NCI-H69 (cell line): ENCODE measurements at regions not wholly inside any gene's neighbourhood (a gene's known extent, or its start where the extent isn't known, plus 50 kb on each side); places are given as distances from the start of the nearest gene placed in this dataset.
"Not testable (repeated sequence)": the region's sequence is repeated elsewhere in the genome, so short reads cannot be mapped to it uniquely, and the experiment has no call there.

Source experiments
- DNase-seq: peaks from one replicate; lab custom pipeline; 2025; lab: John Stamatoyannopoulos, UW

- DNase-seq: peak; percentile 32
Measured at GRCh38 chr11:21625982-21626381, 566.9 kb upstream of the ANO5 start.

- peak; percentile 82 for DNase-seq
Measured at GRCh38 chr11:21628641-21629040, 564.2 kb upstream of the ANO5 start.

GRCh38 chr11:21630934-21631478 is 561.9 kb upstream of the ANO5 start:
- peak; percentile 65 for DNase-seq

- peak; percentile 87 for DNase-seq
Measured at GRCh38 chr11:21631991-21632390, 560.9 kb upstream of the ANO5 start.

- peak; percentile 68 for DNase-seq
Measured at GRCh38 chr11:21634491-21634890, 558.4 kb upstream of the ANO5 start.

GRCh38 chr11:21634956-21635355 is 557.9 kb upstream of the ANO5 start:
- peak; percentile 72 for DNase-seq

- DNase-seq: no peak
Measured at GRCh38 chr11:21635394-21636145, 557.3 kb upstream of the ANO5 start.

GRCh38 chr11:21636561-21636960 is 556.3 kb upstream of the ANO5 start:
- peak; percentile 43 for DNase-seq

- no peak for DNase-seq
Measured at GRCh38 chr11:21640491-21640890, 552.4 kb upstream of the ANO5 start.

GRCh38 chr11:21641869-21642268 is 551.0 kb upstream of the ANO5 start:
- no peak for DNase-seq

- DNase-seq: no peak
Measured at GRCh38 chr11:21646351-21646750, 546.5 kb upstream of the ANO5 start.

GRCh38 chr11:21650961-21651360 is 541.9 kb upstream of the ANO5 start:
- peak; percentile 60 for DNase-seq

- DNase-seq: peak; percentile 98
Measured at GRCh38 chr11:21653951-21654421, 538.9 kb upstream of the ANO5 start.

GRCh38 chr11:21656065-21656464 is 536.8 kb upstream of the ANO5 start:
- DNase-seq: no peak

GRCh38 chr11:21658654-21659193 is 534.2 kb upstream of the ANO5 start:
- DNase-seq: no peak

- not testable (repeated sequence) for DNase-seq
Measured at GRCh38 chr11:21659377-21659776, 533.5 kb upstream of the ANO5 start.

- no peak for DNase-seq
Measured at GRCh38 chr11:21659961-21660360, 532.9 kb upstream of the ANO5 start.

GRCh38 chr11:21675049-21675616 is 517.8 kb upstream of the ANO5 start:
- DNase-seq: no peak

- DNase-seq: no peak
Measured at GRCh38 chr11:21687643-21688042, 505.2 kb upstream of the ANO5 start.

GRCh38 chr11:21704539-21704938 is 488.3 kb upstream of the ANO5 start:
- no peak for DNase-seq

- DNase-seq: no peak
Measured at GRCh38 chr11:21707116-21707739, 485.7 kb upstream of the ANO5 start.

GRCh38 chr11:21710809-21711208 is 482.1 kb upstream of the ANO5 start:
- DNase-seq: peak; percentile 84

- no peak for DNase-seq
Measured at GRCh38 chr11:21711341-21711740, 481.5 kb upstream of the ANO5 start.
